B cell (primary cell): ENCODE measurements at regions not wholly inside any gene's neighbourhood (a gene's known extent, or its start where the extent isn't known, plus 50 kb on each side); places are given as distances from the start of the nearest gene placed in this dataset.

Experiments used
- ATAC-seq: fragments of 200-7000 bp; cut with Tn5 transposase; one replicate; pipeline ENCODE4 v1.10.0; 2021; ENCODE audit warnings: low read depth, mild to moderate bottlenecking, moderate number of reproducible peaks, moderate library complexity
- CTCF ChIA-PET: fragments of 350-600 bp; sonication (Branson Sonifier 250); formaldehyde crosslinking; loops from one replicate; lab custom pipeline; 2021; ENCODE audit warnings: antibody characterized with exemption, inconsistent platforms; lab: Charles Lee
- POLR2A ChIA-PET: fragments of 350-600 bp; sonication (Branson Sonifier 250); formaldehyde crosslinking; loops from one replicate; lab custom pipeline; 2021; ENCODE audit warnings: antibody characterized with exemption; lab: Charles Lee
- DNase-seq: peaks from one replicate; pipeline ENCODE4 v3.0.0; 2013
- H2AFZ ChIP-seq: 2 replicates; pipeline ENCODE4 v1.6.1; 2012; ENCODE audit warnings: mild to moderate bottlenecking, low read depth, low read length; ENCODE audit not compliant: insufficient read depth, poor library complexity, severe bottlenecking
- H3K27ac ChIP-seq, 2 donors: 1 replicate in 1 of 2; 2 replicates in 1 of 2; pipeline ENCODE4 v1.5.1; 2012 to 2013; ENCODE audit warnings: low read length in 2 of 2, mild to moderate bottlenecking in 2 of 2, moderate library complexity in 1 of 2
- H3K27me3 ChIP-seq, 4 experiments: fragments of 200-600 bp in 1 of 4; sonication (generic) in 1 of 4; replicated peaks in 1 of 4; 1 replicate in 2 of 4; 2 replicates in 2 of 4; pipeline versions ENCODE4 v1.6.1 to v1.7.0; 2013 to 2016; ENCODE audit warnings: low read length in 3 of 4, mild to moderate bottlenecking in 2 of 4, mixed read lengths in 1 of 4, moderate library complexity in 1 of 4; ENCODE audit not compliant: insufficient read depth in 4 of 4, control insufficient read depth in 3 of 4; ENCODE audit errors: control extremely low read depth in 1 of 4
- H3K36me3 ChIP-seq, 2 experiments: replicated peaks in 1 of 2; 1 replicate in 1 of 2; 2 replicates in 1 of 2; pipeline versions ENCODE4 v1.6.1 to v1.7.1; 2013; ENCODE audit warnings: low read length in 1 of 2; ENCODE audit not compliant: insufficient read depth in 2 of 2, control insufficient read depth in 1 of 2; ENCODE audit errors: control extremely low read depth in 1 of 2, extremely low read depth in 1 of 2
- H3K4me1 ChIP-seq, 2 donors: fragments of 200-600 bp in 1 of 2; sonication (generic) in 1 of 2; 1 replicate in 1 of 2; 2 replicates in 1 of 2; pipeline versions ENCODE4 v1.5.1 to v1.6.1; 2013 to 2017; ENCODE audit warnings: low read length in 2 of 2; ENCODE audit not compliant: control insufficient read depth in 2 of 2, insufficient read depth in 2 of 2
- H3K4me2 ChIP-seq: replicated peaks from 2 replicates; pipeline ENCODE3; 2012; ENCODE audit warnings: mild to moderate bottlenecking, low read depth, low read length; ENCODE audit not compliant: poor library complexity, severe bottlenecking
- H3K4me3 ChIP-seq, 5 experiments: fragments of 200-600 bp in 1 of 5; sonication (generic) in 1 of 5; 1 replicate in 3 of 5; 2 replicates in 2 of 5; pipeline versions ENCODE4 v1.5.1 to v1.7.0; 2011 to 2016; ENCODE audit warnings: low read length in 4 of 5, mild to moderate bottlenecking in 4 of 5, low read depth in 2 of 5, control low read depth in 1 of 5, moderate library complexity in 1 of 5; ENCODE audit not compliant: insufficient read depth in 1 of 5; ENCODE audit errors: control extremely low read depth in 1 of 5, extremely low read depth in 1 of 5
- H3K79me2 ChIP-seq: fragments of 200-600 bp; sonication (generic); one replicate; pipeline ENCODE4 v1.6.0; 2016; ENCODE audit warnings: low read length; ENCODE audit not compliant: control insufficient read depth, insufficient read depth
- H3K9ac ChIP-seq: fragments of 200-600 bp; sonication (generic); 2 replicates; pipeline ENCODE4 v1.6.1; 2017; ENCODE audit warnings: mild to moderate bottlenecking, low read length, moderate library complexity
- H3K9me3 ChIP-seq, 3 donors: one replicate each; pipeline versions ENCODE4 v1.6.1 to v1.7.1; 2013; ENCODE audit warnings: low read length in 2 of 3; ENCODE audit not compliant: control insufficient read depth in 2 of 3, insufficient read depth in 1 of 3; ENCODE audit errors: control extremely low read depth in 1 of 3
- H4K20me1 ChIP-seq: 2 replicates; pipeline ENCODE4 v1.6.0; 2012; ENCODE audit warnings: mild to moderate bottlenecking, low read length; ENCODE audit not compliant: insufficient read depth, control insufficient read depth, poor library complexity, severe bottlenecking
- H3K27ac Mint-ChIP-seq: one replicate; pipeline ENCODE4 v1.8.0; 2021; ENCODE audit warnings: mixed read lengths
- H3K27me3 Mint-ChIP-seq: one replicate; pipeline ENCODE4 v1.8.0; 2021; ENCODE audit warnings: mixed read lengths
- H3K4me1 Mint-ChIP-seq: one replicate; pipeline ENCODE4 v1.8.0; 2021; ENCODE audit warnings: mixed read lengths
- H3K4me3 Mint-ChIP-seq: one replicate; pipeline ENCODE4 v1.8.0; 2021; ENCODE audit warnings: mixed read lengths
- H3K9me3 Mint-ChIP-seq: one replicate; pipeline ENCODE4 v1.8.0; 2022; ENCODE audit warnings: mixed read lengths; ENCODE audit not compliant: insufficient read depth
- EZH2 ChIP-seq: IDR thresholded peaks from 2 replicates; pipeline ENCODE4 v1.6.1; 2012; ENCODE audit warnings: borderline replicate concordance, low read depth, mild to moderate bottlenecking, moderate library complexity, low read length; ENCODE audit not compliant: insufficient read depth, poor library complexity, severe bottlenecking
- WGBS: methylation state at CpG from one replicate; pipeline ENCODE4 v1.1.5; 2013; ENCODE audit warnings: missing lambda C conversion rate; ENCODE audit not compliant: insufficient coverage; 5-methylcytosine and 5-hydroxymethylcytosine counted together
- intact Hi-C: fragments of 100-400 bp; cut with micrococcal nuclease; formaldehyde crosslinking; loops from one replicate; pipeline ENCODE4 v1.10.0; 2022
- TF ChIP-seq, protein P1 (sequence below): fragments of 200-600 bp; IDR thresholded peaks from one replicate; pipeline ENCODE4 v1.8.0; 2022; ENCODE audit warnings: antibody characterized with exemption, mild to moderate bottlenecking

- TF ChIP-seq, protein P1, sequence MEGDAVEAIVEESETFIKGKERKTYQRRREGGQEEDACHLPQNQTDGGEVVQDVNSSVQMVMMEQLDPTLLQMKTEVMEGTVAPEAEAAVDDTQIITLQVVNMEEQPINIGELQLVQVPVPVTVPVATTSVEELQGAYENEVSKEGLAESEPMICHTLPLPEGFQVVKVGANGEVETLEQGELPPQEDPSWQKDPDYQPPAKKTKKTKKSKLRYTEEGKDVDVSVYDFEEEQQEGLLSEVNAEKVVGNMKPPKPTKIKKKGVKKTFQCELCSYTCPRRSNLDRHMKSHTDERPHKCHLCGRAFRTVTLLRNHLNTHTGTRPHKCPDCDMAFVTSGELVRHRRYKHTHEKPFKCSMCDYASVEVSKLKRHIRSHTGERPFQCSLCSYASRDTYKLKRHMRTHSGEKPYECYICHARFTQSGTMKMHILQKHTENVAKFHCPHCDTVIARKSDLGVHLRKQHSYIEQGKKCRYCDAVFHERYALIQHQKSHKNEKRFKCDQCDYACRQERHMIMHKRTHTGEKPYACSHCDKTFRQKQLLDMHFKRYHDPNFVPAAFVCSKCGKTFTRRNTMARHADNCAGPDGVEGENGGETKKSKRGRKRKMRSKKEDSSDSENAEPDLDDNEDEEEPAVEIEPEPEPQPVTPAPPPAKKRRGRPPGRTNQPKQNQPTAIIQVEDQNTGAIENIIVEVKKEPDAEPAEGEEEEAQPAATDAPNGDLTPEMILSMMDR = no peak
- no peak for TF ChIP-seq EZH2
These were observed 117.2 kb upstream of the MSX2 start for GRCh38 chr5:174607205-174607604.

GRCh38 chr5:174607916-174608315 is 116.5 kb upstream of the MSX2 start:
- H3K79me2 ChIP-seq = no peaks in the 10 kb centered on the region
- no peak overlapping the region for H3K4me2 ChIP-seq
- no peak for ATAC-seq
- TF ChIP-seq, protein P1 = no peak
- TF ChIP-seq EZH2 = no peak
- WGBS = 94% methylated on average over 7 of the region's 9 CpGs
- no peaks in the 10 kb centered on the region for H3K4me1 Mint-ChIP-seq
- H3K9me3 Mint-ChIP-seq = no peaks in the 10 kb centered on the region
- H3K9me3 ChIP-seq = peaks cover 0 to 18% (median 0%) of the 10 kb centered on the region in 3 donors
- H4K20me1 ChIP-seq = no peaks in the 10 kb centered on the region
- no peaks in the 10 kb centered on the region for H3K27me3 Mint-ChIP-seq
- no peak overlapping the region for H3K27ac ChIP-seq
- H2AFZ ChIP-seq = no peak overlapping the region
- H3K27me3 ChIP-seq = no peaks in the 10 kb centered on the region
- intact Hi-C loops = no loop called here
- H3K4me3 ChIP-seq = no peak overlapping the region
- H3K36me3 ChIP-seq = no peaks in the 10 kb centered on the region
- DNase-seq = no peak
- H3K4me3 Mint-ChIP-seq = no peak overlapping the region
- no peaks in the 10 kb centered on the region for H3K4me1 ChIP-seq
- ChIA-PET CTCF (no interaction called here), POLR2A (no interaction called here)
- H3K27ac Mint-ChIP-seq = no peak overlapping the region
- H3K9ac ChIP-seq = no peak overlapping the region

More at GRCh38 chr5:174607205-174607604, 117.2 kb upstream of the MSX2 start:
- H3K27ac ChIP-seq = no peak overlapping the region
- H3K36me3 ChIP-seq = no peaks in the 10 kb centered on the region
- H2AFZ ChIP-seq = no peak overlapping the region
- H3K4me3 Mint-ChIP-seq = no peak overlapping the region
- no peak overlapping the region for H3K4me2 ChIP-seq
- ATAC-seq (no peak), DNase-seq (no peak)
- POLR2A ChIA-PET = no interaction called here
- H3K27ac Mint-ChIP-seq = no peak overlapping the region
- H3K4me3 ChIP-seq = no peak overlapping the region
- H3K9me3 ChIP-seq = peaks cover 0 to 18% (median 0%) of the 10 kb centered on the region in 3 donors
- no peaks in the 10 kb centered on the region for H4K20me1 ChIP-seq
- H3K27me3 Mint-ChIP-seq = no peaks in the 10 kb centered on the region
- no peaks in the 10 kb centered on the region for H3K9me3 Mint-ChIP-seq
- intact Hi-C loops = no loop called here
- H3K4me1 ChIP-seq = no peaks in the 10 kb centered on the region
- H3K4me1 Mint-ChIP-seq = no peaks in the 10 kb centered on the region
- CTCF ChIA-PET = no interaction called here
- H3K9ac ChIP-seq = no peak overlapping the region
- WGBS = 100% methylated on average over 3 of the region's 5 CpGs
- H3K27me3 ChIP-seq = no peaks in the 10 kb centered on the region
- H3K79me2 ChIP-seq = no peaks in the 10 kb centered on the region
